Esophagus squamous epithelium (tissue), 5 donors: ENCODE measurements at regions not wholly inside any gene's neighbourhood (a gene's known extent, or its start where the extent isn't known, plus 50 kb on each side); places are given as distances from the start of the nearest gene placed in this dataset.

Experiments used
- DNase-seq: peaks from one replicate; lab custom pipeline; 2025; lab: John Stamatoyannopoulos, UW
- H3K27ac ChIP-seq, 4 donors: fragments of 200-600 bp; sonication (generic); one replicate each; pipeline ENCODE4 v1.5.1; 2016 to 2019; ENCODE audit warnings: mild to moderate bottlenecking in 1 of 4
- H3K27me3 ChIP-seq, 4 donors: fragments of 200-600 bp; sonication (generic); 1 replicate in 3 of 4; 2 replicates in 1 of 4; pipeline versions ENCODE4 v1.5.1 to v1.6.0; 2017 to 2021; ENCODE audit warnings: antibody characterized with exemption in 1 of 4
- H3K36me3 ChIP-seq, 3 donors: fragments of 200-600 bp; sonication (generic); one replicate each; pipeline ENCODE4 v1.5.1; 2016 to 2019
- H3K4me1 ChIP-seq, 3 donors: fragments of 200-600 bp; sonication (generic); one replicate each; pipeline ENCODE4 v1.5.1; 2017 to 2019
- H3K4me3 ChIP-seq, 4 donors: fragments of 200-600 bp; sonication (generic); 1 replicate in 3 of 4; 2 replicates in 1 of 4; pipeline ENCODE4 v1.5.1; 2016 to 2019; ENCODE audit warnings: mild to moderate bottlenecking in 2 of 4, moderate library complexity in 1 of 4
- H3K9me3 ChIP-seq, 3 donors: fragments of 200-600 bp; sonication (generic); one replicate each; pipeline ENCODE4 v1.5.1; 2016 to 2019
- POLR2A ChIP-seq, 4 donors: fragments of 450-650 bp; IDR thresholded peaks; one replicate each; pipeline ENCODE4 v1.6.1; 2017; ENCODE audit warnings: antibody characterized with exemption in 4 of 4, mild to moderate bottlenecking in 4 of 4, moderate library complexity in 3 of 4
- WGBS, 2 donors: methylation state at CpG; one replicate each; pipeline ENCODE4 v1.1.5; 2018; 5-methylcytosine and 5-hydroxymethylcytosine counted together
- intact Hi-C: fragments of 100-400 bp; cut with DNase I; formaldehyde crosslinking; loops from one replicate; pipeline ENCODE4 v1.15.0; 2022
- TF ChIP-seq, protein P1 (sequence below), 6 experiments: fragments of 450-650 bp in 4 of 6; fragments of 200-600 bp in 2 of 6; sonication (generic) in 2 of 6; IDR thresholded peaks; one replicate each; pipeline ENCODE4 v1.5.1; 2016 to 2019; ENCODE audit warnings: antibody characterized with exemption in 6 of 6, mild to moderate bottlenecking in 4 of 6, moderate library complexity in 4 of 6
- donor health status: DM: yes; HTN: yes; CAD: no.

DNA sequence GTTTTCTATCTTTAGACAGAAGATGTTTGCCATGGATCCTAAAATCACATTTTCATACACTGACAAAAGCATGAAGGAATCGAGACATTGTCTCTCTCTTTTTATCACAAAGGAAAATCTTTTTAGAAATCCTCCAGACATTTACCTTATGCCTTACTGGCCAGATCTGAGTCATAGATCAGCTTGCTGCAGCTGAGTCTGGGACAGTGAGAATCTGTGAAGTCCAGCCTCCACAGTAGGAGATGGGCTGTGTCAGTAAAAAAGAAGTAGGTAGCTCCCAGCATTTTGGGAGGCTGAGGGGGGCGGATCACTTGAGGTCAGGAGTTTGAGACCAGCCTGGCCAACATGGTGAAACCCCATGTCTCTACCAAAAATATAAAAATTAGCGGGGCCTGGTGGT, 333.4 kb upstream of the ZNF462 start:
- Histone ChIP-seq H3K27me3 (no peaks in the 10 kb centered on the region), H3K9me3 (no peaks in the 10 kb centered on the region), H3K36me3 (no peaks in the 10 kb centered on the region), H3K4me1 (no peaks in the 10 kb centered on the region), H3K27ac (no peak overlapping the region), H3K4me3 (no peak overlapping the region)
- intact Hi-C loops: no loop called here
- 88 to 89% methylated on average over 3 of the region's 3 CpGs for WGBS, 2 donors
- no peak for TF ChIP-seq POLR2A (IDR thresholded peaks at IDR 0.05)
- TF ChIP-seq, protein P1, sequence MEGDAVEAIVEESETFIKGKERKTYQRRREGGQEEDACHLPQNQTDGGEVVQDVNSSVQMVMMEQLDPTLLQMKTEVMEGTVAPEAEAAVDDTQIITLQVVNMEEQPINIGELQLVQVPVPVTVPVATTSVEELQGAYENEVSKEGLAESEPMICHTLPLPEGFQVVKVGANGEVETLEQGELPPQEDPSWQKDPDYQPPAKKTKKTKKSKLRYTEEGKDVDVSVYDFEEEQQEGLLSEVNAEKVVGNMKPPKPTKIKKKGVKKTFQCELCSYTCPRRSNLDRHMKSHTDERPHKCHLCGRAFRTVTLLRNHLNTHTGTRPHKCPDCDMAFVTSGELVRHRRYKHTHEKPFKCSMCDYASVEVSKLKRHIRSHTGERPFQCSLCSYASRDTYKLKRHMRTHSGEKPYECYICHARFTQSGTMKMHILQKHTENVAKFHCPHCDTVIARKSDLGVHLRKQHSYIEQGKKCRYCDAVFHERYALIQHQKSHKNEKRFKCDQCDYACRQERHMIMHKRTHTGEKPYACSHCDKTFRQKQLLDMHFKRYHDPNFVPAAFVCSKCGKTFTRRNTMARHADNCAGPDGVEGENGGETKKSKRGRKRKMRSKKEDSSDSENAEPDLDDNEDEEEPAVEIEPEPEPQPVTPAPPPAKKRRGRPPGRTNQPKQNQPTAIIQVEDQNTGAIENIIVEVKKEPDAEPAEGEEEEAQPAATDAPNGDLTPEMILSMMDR (IDR thresholded peaks at IDR 0.05): no peak
- DNase-seq: no peak

DNA sequence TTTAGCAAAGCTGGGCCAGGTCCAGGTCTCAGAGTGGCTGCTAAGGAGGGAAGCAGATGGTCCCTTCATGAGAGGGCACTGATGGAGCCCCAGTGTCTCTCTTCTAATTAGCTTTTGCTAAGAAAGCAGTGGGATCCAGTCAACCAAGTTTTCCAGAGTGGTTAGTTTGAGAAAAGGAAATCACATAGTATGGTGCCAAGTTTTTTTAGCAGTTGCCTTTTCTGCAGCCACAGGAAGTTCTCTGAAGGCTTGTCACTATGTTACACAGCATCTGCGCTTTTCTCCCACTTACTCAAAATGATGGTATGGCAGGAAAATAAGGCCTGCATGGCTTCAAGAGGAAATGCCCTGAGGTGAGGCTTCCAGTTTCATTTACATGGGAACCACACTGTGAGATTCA, 331.5 kb upstream of the ZNF462 start:
- Histone ChIP-seq H3K9me3 (no peaks in the 10 kb centered on the region), H3K4me3 (no peak overlapping the region), H3K4me1 (no peaks in the 10 kb centered on the region), H3K36me3 (no peaks in the 10 kb centered on the region), H3K27me3 (no peaks in the 10 kb centered on the region), H3K27ac (no peak overlapping the region)
- intact Hi-C loops: no loop called here
- WGBS, 2 donors: 90% methylated on average over 1 of the region's 1 CpG; no CpG with 5 or more reads in 1 of the 2 donors
- TF ChIP-seq, protein P1 (IDR thresholded peaks at IDR 0.05): no peak
- TF ChIP-seq POLR2A (IDR thresholded peaks at IDR 0.05): no peak
- DNase-seq: no peak

DNA sequence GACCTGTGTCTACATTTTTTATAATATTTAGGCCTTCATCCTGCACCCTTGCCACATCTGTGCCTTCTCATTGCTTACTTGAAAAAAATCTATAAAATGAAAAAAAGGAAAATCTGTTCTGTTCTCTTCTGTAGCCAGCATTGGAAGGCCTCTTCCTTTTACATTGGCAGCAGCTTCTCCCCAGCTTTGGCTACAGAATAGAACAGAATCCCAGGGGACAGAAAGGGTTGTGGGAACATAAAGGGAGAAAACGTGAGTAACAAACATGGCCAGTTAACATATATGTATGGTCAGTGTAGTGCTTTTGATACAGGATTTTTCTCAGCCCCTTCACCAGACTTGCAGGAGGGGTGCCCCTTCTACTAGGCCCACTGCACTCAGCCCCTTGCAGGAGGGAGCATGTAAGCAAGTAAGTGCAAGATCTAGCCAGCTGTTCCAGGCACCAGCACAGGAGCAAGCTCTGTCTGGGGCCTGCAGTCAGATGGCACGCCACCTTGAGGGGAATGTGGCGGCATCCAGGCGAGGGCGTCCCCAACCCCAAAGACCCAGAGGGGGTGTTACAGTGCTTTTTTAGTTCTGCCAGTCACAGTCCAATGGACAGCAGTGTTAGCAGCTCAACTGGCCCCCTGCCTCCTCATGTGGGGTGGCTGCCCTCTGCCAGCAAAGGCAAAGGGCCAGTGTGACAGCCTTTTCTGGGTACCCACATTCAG, 330.5 kb upstream of the ZNF462 start:
- DNase-seq: no peak
- Histone ChIP-seq H3K9me3 (no peaks in the 10 kb centered on the region), H3K27me3 (no peaks in the 10 kb centered on the region), H3K4me1 (no peaks in the 10 kb centered on the region), H3K36me3 (no peaks in the 10 kb centered on the region), H3K4me3 (no peak overlapping the region), H3K27ac (no peak overlapping the region)
- WGBS, 2 donors: 83% methylated on average over 2 to 5 of the region's 5 CpGs
- TF ChIP-seq, protein P1 (IDR thresholded peaks at IDR 0.05): no peak
- no peak for TF ChIP-seq POLR2A (IDR thresholded peaks at IDR 0.05)
- intact Hi-C loops: no loop called here

DNA sequence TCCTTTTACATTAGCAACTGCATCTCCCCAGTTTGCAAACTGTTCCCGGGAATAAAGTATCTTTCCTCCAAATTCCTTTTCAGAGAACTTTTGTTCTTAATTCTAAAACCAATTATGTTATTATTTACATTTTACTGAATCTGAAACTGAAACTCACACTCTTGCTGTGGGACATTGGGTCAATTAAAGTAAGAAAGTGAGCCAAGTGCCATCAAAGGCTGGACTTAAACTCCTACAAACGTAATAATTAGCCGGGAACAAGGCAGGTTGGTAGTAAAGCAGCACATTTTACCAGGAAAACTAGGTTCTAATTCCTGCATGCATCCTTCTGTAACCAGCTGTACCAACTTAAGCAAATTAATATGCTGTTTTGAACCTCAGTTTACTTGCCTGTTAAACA, 328.2 kb upstream of the ZNF462 start:
- no peaks in the 10 kb centered on the region for H3K27me3 ChIP-seq
- no peak overlapping the region for H3K27ac ChIP-seq
- H3K4me3 ChIP-seq: no peak overlapping the region
- TF ChIP-seq, protein P1 (IDR thresholded peaks at IDR 0.05): no peak
- TF ChIP-seq POLR2A (IDR thresholded peaks at IDR 0.05): no peak
- no peak for DNase-seq
- no peaks in the 10 kb centered on the region for H3K36me3 ChIP-seq
- H3K9me3 ChIP-seq: no peaks in the 10 kb centered on the region
- WGBS, 2 donors: 66 to 78% methylated on average over 3 of the region's 3 CpGs
- intact Hi-C loops: no loop called here
- no peaks in the 10 kb centered on the region for H3K4me1 ChIP-seq

DNA sequence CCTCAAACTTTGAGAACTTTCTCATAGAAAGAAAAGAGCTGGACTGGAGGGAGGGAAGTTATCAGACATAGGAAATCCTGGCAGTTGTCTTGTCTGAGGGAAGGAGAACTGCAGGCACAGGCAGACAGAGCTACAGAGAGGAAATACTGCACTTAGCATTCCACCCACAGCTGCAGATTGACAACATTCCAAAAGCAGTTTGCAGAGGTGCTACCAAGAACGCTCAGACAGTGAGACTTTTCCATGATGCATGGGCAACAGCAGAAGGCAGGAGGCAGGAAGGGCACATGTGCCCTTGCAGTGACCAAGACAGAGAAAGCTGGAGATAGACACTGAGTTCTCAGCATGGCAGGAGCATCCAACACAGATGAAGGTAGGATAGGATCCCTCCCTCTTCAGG, 327.5 kb upstream of the ZNF462 start:
- no peak for TF ChIP-seq POLR2A (IDR thresholded peaks at IDR 0.05)
- TF ChIP-seq, protein P1 (IDR thresholded peaks at IDR 0.05): no peak
- no peak for DNase-seq
- Histone ChIP-seq H3K36me3 (no peaks in the 10 kb centered on the region), H3K4me1 (no peaks in the 10 kb centered on the region), H3K27me3 (no peaks in the 10 kb centered on the region), H3K4me3 (no peak overlapping the region), H3K9me3 (no peaks in the 10 kb centered on the region), H3K27ac (no peak overlapping the region)
- intact Hi-C loops: no loop called here
- 18 to 20% methylated on average over 1 of the region's 1 CpG for WGBS, 2 donors
